IMR-90 (cell line): ENCODE measurements at regions not wholly inside any gene's neighbourhood (a gene's known extent, or its start where the extent isn't known, plus 50 kb on each side); places are given as distances from the start of the nearest gene placed in this dataset.

ENCODE experiments used
- ATAC-seq: fragments of 200-7000 bp; cut with Tn5 transposase; 2 replicates; pipeline ENCODE4 v1.9.1; 2020; ENCODE audit warnings: low read depth, mild to moderate bottlenecking, moderate library complexity
- BruUV-seq: library from RNA; stranded (reverse); fragments of 400-500 nt; replicated peaks from 2 replicates; lab custom pipeline; 2021; lab: Mats Ljungman, UMichigan
- CTCF ChIA-PET: fragments of 300-600 bp; formaldehyde crosslinking; extraction: SDS; loops from one replicate; lab custom pipeline; 2021; ENCODE audit warnings: antibody characterized with exemption; lab: Yijun Ruan, JAX
- POLR2A ChIA-PET: fragments of 300-600 bp; sonication (Branson Sonifier 250); formaldehyde crosslinking; loops from one replicate; lab custom pipeline; 2022; ENCODE audit warnings: antibody characterized with exemption; ENCODE audit not compliant: unreplicated experiment; lab: Charles Lee
- DNase-seq: peaks from one replicate; pipeline ENCODE4 v3.0.0; 2013
- H2AFZ ChIP-seq: replicated peaks from 2 replicates; pipeline ENCODE3; 2013; ENCODE audit warnings: low read length, mild to moderate bottlenecking; ENCODE audit not compliant: poor library complexity
- H2AK5ac ChIP-seq: 2 replicates; pipeline ENCODE4 v1.6.1; 2013; ENCODE audit warnings: low read depth, low read length, inconsistent platforms
- H2AK9ac ChIP-seq: replicated peaks from 2 replicates; pipeline ENCODE3; 2013; ENCODE audit warnings: mild to moderate bottlenecking, low read depth, low read length, moderate library complexity; ENCODE audit not compliant: poor library complexity
- H2BK120ac ChIP-seq: 2 replicates; pipeline ENCODE4 v1.6.1; 2013; ENCODE audit warnings: low read depth, low read length, inconsistent platforms
- H2BK15ac ChIP-seq: 3 replicates; pipeline ENCODE4 v1.6.1; 2013; ENCODE audit warnings: low read depth, low read length, inconsistent platforms
- H2BK20ac ChIP-seq: 2 replicates; pipeline ENCODE4 v1.6.1; 2013; ENCODE audit warnings: low read depth, mild to moderate bottlenecking, inconsistent platforms, low read length, moderate library complexity
- H2BK5ac ChIP-seq: 2 replicates; pipeline ENCODE4 v1.6.1; 2013; ENCODE audit warnings: mild to moderate bottlenecking, low read depth, low read length, inconsistent platforms; ENCODE audit not compliant: poor library complexity, severe bottlenecking
- H3K14ac ChIP-seq: replicated peaks from 2 replicates; pipeline ENCODE4 v1.6.1; 2013; ENCODE audit warnings: low read depth, low read length, inconsistent platforms
- H3K18ac ChIP-seq: 2 replicates; pipeline ENCODE4 v1.6.1; 2013; ENCODE audit warnings: low read depth, low read length, control low read depth
- H3K23ac ChIP-seq: 2 replicates; pipeline ENCODE4 v1.6.1; 2013; ENCODE audit warnings: low read depth, low read length, inconsistent platforms
- H3K27ac ChIP-seq: 2 replicates; pipeline ENCODE4 v1.5.1; 2013; ENCODE audit warnings: mild to moderate bottlenecking, control low read depth, low read length; ENCODE audit not compliant: insufficient read depth
- H3K27me3 ChIP-seq: 2 replicates; pipeline ENCODE4 v1.6.1; 2013; ENCODE audit warnings: low read length; ENCODE audit not compliant: control insufficient read depth, insufficient read depth
- H3K36me3 ChIP-seq: 2 replicates; pipeline ENCODE4 v1.6.1; 2013; ENCODE audit warnings: low read length, mixed read lengths; ENCODE audit not compliant: control insufficient read depth, insufficient read depth
- H3K4ac ChIP-seq: 2 replicates; pipeline ENCODE4 v1.6.1; 2013; ENCODE audit warnings: low read depth, low read length, inconsistent platforms
- H3K4me1 ChIP-seq: 2 replicates; pipeline ENCODE4 v1.6.1; 2013; ENCODE audit warnings: low read length, mixed read lengths; ENCODE audit not compliant: control insufficient read depth, insufficient read depth
- H3K4me2 ChIP-seq: 2 replicates; pipeline ENCODE4 v1.6.1; 2013; ENCODE audit warnings: low read depth, mild to moderate bottlenecking, control low read depth, low read length, moderate library complexity
- H3K4me3 ChIP-seq: 2 replicates; pipeline ENCODE4 v1.5.1; 2013; ENCODE audit warnings: low read depth, mild to moderate bottlenecking, control low read depth, low read length, moderate library complexity; ENCODE audit not compliant: insufficient read depth
- H3K56ac ChIP-seq: 2 replicates; pipeline ENCODE4 v1.6.1; 2013; ENCODE audit warnings: low read length, inconsistent platforms; ENCODE audit not compliant: insufficient read depth; ENCODE audit errors: extremely low read depth
- H3K79me1 ChIP-seq, 2 experiments: 2 replicates each; pipeline ENCODE4 v1.6.1; 2013; ENCODE audit warnings: low read length in 2 of 2, inconsistent platforms in 1 of 2, low read depth in 1 of 2
- H3K9ac ChIP-seq: 2 replicates; pipeline ENCODE4 v1.6.1; 2013; ENCODE audit warnings: low read depth, low read length, control low read depth
- H3K9me1 ChIP-seq: 2 replicates; pipeline ENCODE4 v1.6.1; 2013; ENCODE audit warnings: low read length, inconsistent platforms; ENCODE audit not compliant: insufficient read depth
- H3K9me3 ChIP-seq: 2 replicates; pipeline ENCODE4 v1.6.1; 2013; ENCODE audit warnings: low read length; ENCODE audit not compliant: control insufficient read depth, insufficient read depth
- H4K20me1 ChIP-seq: 2 replicates; pipeline ENCODE4 v1.6.1; 2013; ENCODE audit warnings: low read length, inconsistent platforms; ENCODE audit not compliant: insufficient read depth
- H4K5ac ChIP-seq: 2 replicates; pipeline ENCODE4 v1.6.1; 2013; ENCODE audit warnings: mild to moderate bottlenecking, low read depth, low read length, control low read depth
- H4K8ac ChIP-seq, 2 experiments: 2 replicates each; pipeline ENCODE4 v1.6.1; 2013; ENCODE audit warnings: low read depth in 2 of 2, low read length in 2 of 2, control low read depth in 1 of 2, inconsistent platforms in 1 of 2
- H4K91ac ChIP-seq: 2 replicates; pipeline ENCODE4 v1.6.1; 2013; ENCODE audit warnings: low read depth, low read length, inconsistent platforms; ENCODE audit not compliant: insufficient read depth
- BHLHE40 ChIP-seq: fragments of 150-350 bp; IDR thresholded peaks from 2 replicates; pipeline ENCODE4 v1.6.1; 2016; ENCODE audit warnings: mild to moderate bottlenecking, low read depth, low read length
- FOS ChIP-seq: fragments of 150-350 bp; IDR thresholded peaks from 2 replicates; pipeline ENCODE4 v1.6.1; 2016; ENCODE audit warnings: low read depth, low read length
- MAFK ChIP-seq: IDR thresholded peaks from 2 replicates; pipeline ENCODE4 v1.6.1; 2012; ENCODE audit warnings: low read depth, low read length, improper control_type of control experiment
- MXI1 ChIP-seq: IDR thresholded peaks from 2 replicates; pipeline ENCODE4 v1.6.1; 2012; ENCODE audit warnings: low read depth, mild to moderate bottlenecking, low read length, moderate library complexity, borderline replicate concordance
- SMC3 ChIP-seq: fragments of 150-350 bp; IDR thresholded peaks from 2 replicates; pipeline ENCODE4 v1.6.1; 2016; ENCODE audit warnings: low read depth, mild to moderate bottlenecking, antibody characterized with exemption, low read length, moderate library complexity
- WGBS, 2 experiments: methylation state at CpG; one replicate each; pipeline versions ENCODE4 v1.1.5 to v1.1.7; 2013; ENCODE audit warnings: missing lambda C conversion rate in 2 of 2; ENCODE audit not compliant: insufficient read length in 1 of 2; ENCODE audit errors: extremely low coverage in 2 of 2; 5-methylcytosine and 5-hydroxymethylcytosine counted together
- dilution Hi-C: fragments of 300-500 bp; cut with HindIII; formaldehyde crosslinking; loops from one replicate; pipeline ENCODE4 v1.14.3; 2018; ENCODE audit warnings: low sequenced_read_pairs; ENCODE audit not compliant: unreplicated experiment
- in situ Hi-C: fragments of 300-500 bp; cut with MboI; formaldehyde crosslinking; loops from 3 replicates; pipeline ENCODE4 v1.14.3; 2019; ENCODE audit warnings: low sequenced_read_pairs, inconsistent platforms, mixed read lengths
- intact Hi-C: fragments of 100-400 bp; cut with micrococcal nuclease; formaldehyde crosslinking; loops from 2 replicates; pipeline ENCODE4 v1.10.0; 2022
- TF ChIP-seq, protein P1 (sequence below): fragments of 150-350 bp; IDR thresholded peaks from 2 replicates; pipeline ENCODE4 v1.6.1; 2017; ENCODE audit warnings: mild to moderate bottlenecking, antibody characterized with exemption, low read length, low read depth
- TF ChIP-seq, protein P2 (sequence below): fragments of 150-350 bp; IDR thresholded peaks from 2 replicates; pipeline ENCODE4 v1.6.1; 2016; ENCODE audit warnings: low read depth, mild to moderate bottlenecking, low read length, moderate library complexity, borderline replicate concordance

DNA sequence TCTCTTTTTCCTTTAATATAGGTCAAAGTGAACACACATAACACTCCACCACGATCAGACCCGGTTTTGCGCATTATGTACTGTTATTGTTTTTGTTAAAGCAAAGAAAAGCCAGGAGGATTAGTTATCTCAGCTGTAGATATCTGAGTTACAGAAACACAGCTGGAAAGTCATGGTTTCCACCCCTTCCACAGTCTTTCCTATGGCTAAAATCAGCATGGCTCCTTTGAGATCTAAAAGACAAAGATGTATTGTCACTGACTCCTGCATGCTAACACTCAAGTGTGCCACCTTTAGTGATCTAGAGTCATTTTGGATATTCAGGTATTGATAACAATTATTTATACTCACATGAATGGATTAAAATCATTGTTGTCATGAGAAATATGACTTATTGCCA lies 260.0 kb downstream of the FIGN start:
- no peak overlapping the region for H3K18ac ChIP-seq
- H2BK15ac ChIP-seq, result no peak overlapping the region
- H2BK20ac ChIP-seq, result no peak overlapping the region
- DNase-seq (no peak), ATAC-seq (no peak)
- no TSS peak for BruUV-seq
- H3K27ac ChIP-seq, result no peak overlapping the region
- H3K4me1 ChIP-seq, result no peaks in the 10 kb centered on the region
- H2AFZ ChIP-seq, result no peak overlapping the region
- H4K91ac ChIP-seq, result no peak overlapping the region
- H3K4ac ChIP-seq, result no peak overlapping the region
- no peak overlapping the region for H3K4me2 ChIP-seq
- no peak overlapping the region for H4K8ac ChIP-seq
- no peaks in the 10 kb centered on the region for H3K79me1 ChIP-seq
- H3K4me3 ChIP-seq, result no peak overlapping the region
- POLR2A ChIA-PET, result no interaction called here
- intact Hi-C loops, result loop anchor here (10.0 kb wide), 1 partner anchor 259 kb away; the partner anchor contains the start of gene FIGN
- in situ Hi-C loops, result no loop called here
- no peaks in the 10 kb centered on the region for H3K9me1 ChIP-seq
- no peak overlapping the region for H3K9ac ChIP-seq
- H3K14ac ChIP-seq, result no peak overlapping the region
- H3K56ac ChIP-seq, result no peak overlapping the region
- CTCF ChIA-PET, result no interaction called here
- no peak overlapping the region for H4K5ac ChIP-seq
- H3K36me3 ChIP-seq, result no peaks in the 10 kb centered on the region
- no peak overlapping the region for H3K23ac ChIP-seq
- H2AK9ac ChIP-seq, result no peak overlapping the region
- no peaks in the 10 kb centered on the region for H3K27me3 ChIP-seq
- H2AK5ac ChIP-seq, result no peak overlapping the region
- H2BK120ac ChIP-seq, result no peak overlapping the region
- H3K9me3 ChIP-seq, result no peaks in the 10 kb centered on the region
- TF ChIP-seq MAFK (no peak), FOS (no peak), SMC3 (no peak), BHLHE40 (no peak), MXI1 (no peak)
- TF ChIP-seq, protein P1, sequence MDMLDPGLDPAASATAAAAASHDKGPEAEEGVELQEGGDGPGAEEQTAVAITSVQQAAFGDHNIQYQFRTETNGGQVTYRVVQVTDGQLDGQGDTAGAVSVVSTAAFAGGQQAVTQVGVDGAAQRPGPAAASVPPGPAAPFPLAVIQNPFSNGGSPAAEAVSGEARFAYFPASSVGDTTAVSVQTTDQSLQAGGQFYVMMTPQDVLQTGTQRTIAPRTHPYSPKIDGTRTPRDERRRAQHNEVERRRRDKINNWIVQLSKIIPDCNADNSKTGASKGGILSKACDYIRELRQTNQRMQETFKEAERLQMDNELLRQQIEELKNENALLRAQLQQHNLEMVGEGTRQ, result no peak
- TF ChIP-seq, protein P2, sequence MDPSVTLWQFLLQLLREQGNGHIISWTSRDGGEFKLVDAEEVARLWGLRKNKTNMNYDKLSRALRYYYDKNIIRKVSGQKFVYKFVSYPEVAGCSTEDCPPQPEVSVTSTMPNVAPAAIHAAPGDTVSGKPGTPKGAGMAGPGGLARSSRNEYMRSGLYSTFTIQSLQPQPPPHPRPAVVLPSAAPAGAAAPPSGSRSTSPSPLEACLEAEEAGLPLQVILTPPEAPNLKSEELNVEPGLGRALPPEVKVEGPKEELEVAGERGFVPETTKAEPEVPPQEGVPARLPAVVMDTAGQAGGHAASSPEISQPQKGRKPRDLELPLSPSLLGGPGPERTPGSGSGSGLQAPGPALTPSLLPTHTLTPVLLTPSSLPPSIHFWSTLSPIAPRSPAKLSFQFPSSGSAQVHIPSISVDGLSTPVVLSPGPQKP, result no peak
- WGBS, 2 experiments, result no CpG with 5 or more reads among the region's 3 CpGs
- H2BK5ac ChIP-seq, result no peak overlapping the region
- dilution Hi-C loops, result no loop called here
- H4K20me1 ChIP-seq, result no peaks in the 10 kb centered on the region
